ENCODE measurements at regions not wholly inside any gene's neighbourhood (a gene's known extent, or its start where the extent isn't known, plus 50 kb on each side); places are given as distances from the start of the nearest gene placed in this dataset.

DNA sequence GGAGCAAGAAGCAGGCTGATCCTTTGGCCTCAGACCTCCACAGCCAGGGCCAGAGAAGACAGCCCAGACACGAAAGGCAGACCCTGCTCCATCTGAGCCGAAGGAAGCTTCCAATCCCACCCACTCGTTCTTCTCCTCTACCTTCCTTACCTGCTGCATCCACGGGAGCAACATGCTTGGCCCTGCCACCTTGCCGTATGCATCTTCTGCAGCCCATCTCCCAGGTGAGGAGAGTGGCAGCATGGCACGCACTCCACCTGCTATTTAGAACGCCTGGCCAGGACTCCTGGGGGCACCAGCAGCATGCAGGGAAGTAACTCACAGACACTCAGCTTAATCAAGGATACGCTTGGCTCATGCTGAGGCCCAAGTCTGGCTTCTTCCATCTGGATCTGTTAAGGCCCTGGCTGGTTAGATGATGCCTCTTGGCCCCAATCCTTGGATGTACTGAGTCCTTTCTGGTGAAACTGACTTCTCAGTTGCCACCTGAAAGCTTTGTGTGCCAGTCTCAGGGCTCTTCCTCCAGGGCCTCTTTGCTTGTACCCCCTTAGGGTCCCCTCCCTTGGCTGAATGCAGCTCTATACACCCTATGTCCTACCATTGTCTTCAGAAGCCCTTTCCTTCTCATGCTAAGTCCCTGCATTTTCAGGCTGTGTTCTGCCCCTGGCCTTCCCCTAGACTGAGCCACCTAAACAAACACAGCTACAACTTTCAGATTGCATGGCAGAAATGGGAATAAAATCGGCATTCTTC, 604.9 kb downstream of the BUD13 start:
- no peaks in the 10 kb centered on the region for H3K9me3 ChIP-seq
- H3K4me1 ChIP-seq, result no peaks in the 10 kb centered on the region
- H3K27me3 ChIP-seq, result peaks cover 0 to 8% of the 10 kb centered on the region in 2 donors
- no peak for DNase-seq (ENCODE audit: low spot score in 2 of 2)
- H3K27ac ChIP-seq, result no peak overlapping the region
- no peaks in the 10 kb centered on the region for H3K36me3 ChIP-seq
- TF ChIP-seq, protein P1, sequence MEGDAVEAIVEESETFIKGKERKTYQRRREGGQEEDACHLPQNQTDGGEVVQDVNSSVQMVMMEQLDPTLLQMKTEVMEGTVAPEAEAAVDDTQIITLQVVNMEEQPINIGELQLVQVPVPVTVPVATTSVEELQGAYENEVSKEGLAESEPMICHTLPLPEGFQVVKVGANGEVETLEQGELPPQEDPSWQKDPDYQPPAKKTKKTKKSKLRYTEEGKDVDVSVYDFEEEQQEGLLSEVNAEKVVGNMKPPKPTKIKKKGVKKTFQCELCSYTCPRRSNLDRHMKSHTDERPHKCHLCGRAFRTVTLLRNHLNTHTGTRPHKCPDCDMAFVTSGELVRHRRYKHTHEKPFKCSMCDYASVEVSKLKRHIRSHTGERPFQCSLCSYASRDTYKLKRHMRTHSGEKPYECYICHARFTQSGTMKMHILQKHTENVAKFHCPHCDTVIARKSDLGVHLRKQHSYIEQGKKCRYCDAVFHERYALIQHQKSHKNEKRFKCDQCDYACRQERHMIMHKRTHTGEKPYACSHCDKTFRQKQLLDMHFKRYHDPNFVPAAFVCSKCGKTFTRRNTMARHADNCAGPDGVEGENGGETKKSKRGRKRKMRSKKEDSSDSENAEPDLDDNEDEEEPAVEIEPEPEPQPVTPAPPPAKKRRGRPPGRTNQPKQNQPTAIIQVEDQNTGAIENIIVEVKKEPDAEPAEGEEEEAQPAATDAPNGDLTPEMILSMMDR (IDR thresholded peaks at IDR 0.05), result no peak
- no peak for TF ChIP-seq POLR2A (IDR thresholded peaks at IDR 0.05)
- TF ChIP-seq EP300 (IDR thresholded peaks at IDR 0.05), result no peak
- no peak overlapping the region for H3K4me3 ChIP-seq
- WGBS, 2 donors, result 93 to 95% methylated on average over 9 of the region's 9 CpGs

- 50 to 61% methylated on average over 9 of the region's 9 CpGs for WGBS, 2 donors
- Histone ChIP-seq H3K36me3 (no peaks in the 10 kb centered on the region), H3K4me3 (no peak overlapping the region), H3K27ac (no peak overlapping the region), H3K9me3 (no peaks in the 10 kb centered on the region), H3K27me3 (peaks cover 0 to 15% of the 10 kb centered on the region in 2 donors), H3K4me1 (no peaks in the 10 kb centered on the region)
- DNase-seq (ENCODE audit: low spot score in 2 of 2), result no peak
- TF ChIP-seq, protein P1 (IDR thresholded peaks at IDR 0.05), result no peak
- TF ChIP-seq POLR2A (IDR thresholded peaks at IDR 0.05), result no peak
- TF ChIP-seq EP300 (IDR thresholded peaks at IDR 0.05), result no peak
These were observed 606.0 kb downstream of the BUD13 start for GRCh38 chr11:116166573-116167465.

GRCh38 chr11:116164843-116165242, 607.9 kb downstream of the BUD13 start:
- TF ChIP-seq POLR2A (IDR thresholded peaks at IDR 0.05) (no peak), EP300 (IDR thresholded peaks at IDR 0.05) (no peak)
- TF ChIP-seq, protein P1 (IDR thresholded peaks at IDR 0.05), result no peak
- Histone ChIP-seq H3K27ac (no peak overlapping the region), H3K9me3 (no peaks in the 10 kb centered on the region), H3K4me3 (no peak overlapping the region), H3K4me1 (no peaks in the 10 kb centered on the region), H3K36me3 (no peaks in the 10 kb centered on the region), H3K27me3 (peaks cover 0 to 15% of the 10 kb centered on the region in 2 donors)
- DNase-seq (ENCODE audit: low spot score in 2 of 2), result peak in 1 of 2 donors; percentile 1
- 69 to 91% methylated on average over 5 of the region's 5 CpGs for WGBS, 2 donors

DNA sequence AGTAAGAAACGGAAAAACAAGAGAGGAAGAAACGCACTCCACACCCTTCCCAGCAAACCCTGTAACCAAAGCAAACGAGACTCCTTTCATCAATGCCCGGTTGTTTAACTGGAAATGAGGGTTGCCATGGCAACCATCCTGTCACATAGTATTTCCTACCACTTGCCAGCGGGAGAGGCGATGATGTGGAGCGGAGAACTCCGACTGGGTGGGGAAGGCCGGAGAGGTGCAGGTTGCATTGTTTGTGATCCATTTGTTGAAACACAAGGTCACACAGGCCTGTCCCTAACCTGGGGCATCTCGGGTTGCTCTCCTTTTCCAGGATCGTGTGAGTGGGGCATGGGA, 609.9 kb downstream of the BUD13 start:
- no peak overlapping the region for H3K27ac ChIP-seq
- 21 to 26% methylated on average over 11 of the region's 11 CpGs for WGBS, 2 donors
- H3K27me3 ChIP-seq, result peaks cover 0 to 15% of the 10 kb centered on the region in 2 donors
- TF ChIP-seq POLR2A (IDR thresholded peaks at IDR 0.05), result no peak
- TF ChIP-seq, protein P1 (IDR thresholded peaks at IDR 0.05), result no peak
- TF ChIP-seq EP300 (IDR thresholded peaks at IDR 0.05), result no peak
- H3K9me3 ChIP-seq, result no peaks in the 10 kb centered on the region
- DNase-seq (ENCODE audit: low spot score in 2 of 2), result no peak
- no peaks in the 10 kb centered on the region for H3K36me3 ChIP-seq
- no peak overlapping the region for H3K4me3 ChIP-seq
- no peaks in the 10 kb centered on the region for H3K4me1 ChIP-seq
